ENCODE measurements at regions not wholly inside any gene's neighbourhood (a gene's known extent, or its start where the extent isn't known, plus 50 kb on each side); places are given as distances from the start of the nearest gene placed in this dataset.

GRCh38 chr2:147076634-147077033 is 768.2 kb upstream of the ACVR2A start:
- no peaks in the 10 kb centered on the region for H3K36me3 ChIP-seq
- H3K9me3 ChIP-seq = no peaks in the 10 kb centered on the region
- WGBS, 2 donors = 76 to 84% methylated on average over 2 of the region's 2 CpGs
- H3K4me3 ChIP-seq (replicated peaks in 1 of 3) = no peak overlapping the region
- H3K4me1 ChIP-seq = no peaks in the 10 kb centered on the region
- H3K27ac ChIP-seq = no peak overlapping the region
- no peak for DNase-seq
- no peaks in the 10 kb centered on the region for H3K27me3 ChIP-seq
- intact Hi-C loops (cut with DNase I) = no loop called here
- TF ChIP-seq POLR2A (IDR thresholded peaks at IDR 0.05) (no peak), CTCF (IDR thresholded peaks at IDR 0.05) (no peak)

GRCh38 chr2:147068071-147068470 is 776.8 kb upstream of the ACVR2A start:
- DNase-seq = no peak
- TF ChIP-seq POLR2A (IDR thresholded peaks at IDR 0.05) = no peak
- no peak for TF ChIP-seq CTCF (IDR thresholded peaks at IDR 0.05)
- Histone ChIP-seq H3K27ac (no peak overlapping the region), H3K4me1 (no peaks in the 10 kb centered on the region), H3K9me3 (no peaks in the 10 kb centered on the region), H3K27me3 (no peaks in the 10 kb centered on the region), H3K36me3 (no peaks in the 10 kb centered on the region), H3K4me3 (replicated peaks in 1 of 3) (no peak overlapping the region)
- intact Hi-C loops (cut with DNase I) = no loop called here
- 90 to 91% methylated on average over 2 of the region's 2 CpGs for WGBS, 2 donors

GRCh38 chr2:147067136-147067535 is 777.7 kb upstream of the ACVR2A start:
- Histone ChIP-seq H3K36me3 (no peaks in the 10 kb centered on the region), H3K27me3 (no peaks in the 10 kb centered on the region), H3K4me1 (no peaks in the 10 kb centered on the region), H3K9me3 (no peaks in the 10 kb centered on the region), H3K27ac (no peak overlapping the region), H3K4me3 (replicated peaks in 1 of 3) (no peak overlapping the region)
- no peak for DNase-seq
- intact Hi-C loops (cut with DNase I) = no loop called here
- no peak for TF ChIP-seq CTCF (IDR thresholded peaks at IDR 0.05)
- no peak for TF ChIP-seq POLR2A (IDR thresholded peaks at IDR 0.05)
- WGBS, 2 donors = 84 to 93% methylated on average over 1 of the region's 1 CpG

GRCh38 chr2:147062073-147062472 is 782.8 kb upstream of the ACVR2A start:
- no peak overlapping the region for H3K4me3 ChIP-seq (replicated peaks in 1 of 3)
- H3K4me1 ChIP-seq = no peaks in the 10 kb centered on the region
- H3K36me3 ChIP-seq = no peaks in the 10 kb centered on the region
- H3K9me3 ChIP-seq = no peaks in the 10 kb centered on the region
- DNase-seq = no peak
- H3K27ac ChIP-seq = no peak overlapping the region
- intact Hi-C loops (cut with DNase I) = no loop called here
- WGBS, 2 donors = 2 to 93% methylated on average over 1 of the region's 1 CpG
- no peaks in the 10 kb centered on the region for H3K27me3 ChIP-seq
- TF ChIP-seq CTCF (IDR thresholded peaks at IDR 0.05) = no peak

GRCh38 chr2:147061269-147061668 is 783.6 kb upstream of the ACVR2A start:
- H3K4me1 ChIP-seq = no peaks in the 10 kb centered on the region
- 94 to 95% methylated on average over 1 of the region's 1 CpG for WGBS, 2 donors
- no peaks in the 10 kb centered on the region for H3K9me3 ChIP-seq
- no peak for DNase-seq
- no peak overlapping the region for H3K27ac ChIP-seq
- no peak for TF ChIP-seq POLR2A (IDR thresholded peaks at IDR 0.05)
- H3K27me3 ChIP-seq = no peaks in the 10 kb centered on the region
- H3K4me3 ChIP-seq (replicated peaks in 1 of 3) = no peak overlapping the region
- H3K36me3 ChIP-seq = no peaks in the 10 kb centered on the region
- intact Hi-C loops (cut with DNase I) = no loop called here

- intact Hi-C loops (cut with DNase I) = no loop called here
- TF ChIP-seq CTCF (IDR thresholded peaks at IDR 0.05) (no peak), POLR2A (IDR thresholded peaks at IDR 0.05) (no peak)
- Histone ChIP-seq H3K27me3 (no peaks in the 10 kb centered on the region), H3K9me3 (no peaks in the 10 kb centered on the region), H3K4me3 (replicated peaks in 1 of 3) (no peak overlapping the region), H3K4me1 (no peaks in the 10 kb centered on the region), H3K36me3 (no peaks in the 10 kb centered on the region), H3K27ac (no peak overlapping the region)
- WGBS, 2 donors = 79 to 85% methylated on average over 3 of the region's 3 CpGs
- no peak for DNase-seq
Measured at GRCh38 chr2:147057892-147058490, 786.8 kb upstream of the ACVR2A start.
